Nephron progenitor cell (in vitro differentiated cells): ENCODE measurements at regions not wholly inside any gene's neighbourhood (a gene's known extent, or its start where the extent isn't known, plus 50 kb on each side); places are given as distances from the start of the nearest gene placed in this dataset.

Source experiments
- DNase-seq: peaks from one replicate; pipeline ENCODE4 v3.0.0; 2021
- H3K27ac Mint-ChIP-seq: 2 replicates; pipeline ENCODE4 v1.8.0; 2021; ENCODE audit warnings: mild to moderate bottlenecking, moderate library complexity, mixed read lengths
- H3K27me3 Mint-ChIP-seq: 2 replicates; pipeline ENCODE4 v1.8.0; 2021; ENCODE audit warnings: mild to moderate bottlenecking, low read depth, mixed read lengths; ENCODE audit not compliant: poor library complexity
- H3K36me3 Mint-ChIP-seq: 2 replicates; pipeline ENCODE4 v1.8.0; 2021; ENCODE audit warnings: low read depth, mixed read lengths
- H3K4me1 Mint-ChIP-seq: 2 replicates; pipeline ENCODE4 v1.8.0; 2021; ENCODE audit warnings: mixed read lengths
- H3K4me3 Mint-ChIP-seq: 2 replicates; pipeline ENCODE4 v1.8.0; 2021; ENCODE audit warnings: mild to moderate bottlenecking, moderate library complexity, mixed read lengths
- H3K9me3 Mint-ChIP-seq: 2 replicates; pipeline ENCODE4 v1.8.0; 2021; ENCODE audit warnings: mild to moderate bottlenecking, moderate library complexity, mixed read lengths
- TF ChIP-seq, protein P1 (sequence below): fragments of 200-600 bp; sonication (generic); IDR thresholded peaks from 2 replicates; pipeline ENCODE4 v1.5.0; 2021; ENCODE audit warnings: antibody characterized with exemption

- TF ChIP-seq, protein P1, sequence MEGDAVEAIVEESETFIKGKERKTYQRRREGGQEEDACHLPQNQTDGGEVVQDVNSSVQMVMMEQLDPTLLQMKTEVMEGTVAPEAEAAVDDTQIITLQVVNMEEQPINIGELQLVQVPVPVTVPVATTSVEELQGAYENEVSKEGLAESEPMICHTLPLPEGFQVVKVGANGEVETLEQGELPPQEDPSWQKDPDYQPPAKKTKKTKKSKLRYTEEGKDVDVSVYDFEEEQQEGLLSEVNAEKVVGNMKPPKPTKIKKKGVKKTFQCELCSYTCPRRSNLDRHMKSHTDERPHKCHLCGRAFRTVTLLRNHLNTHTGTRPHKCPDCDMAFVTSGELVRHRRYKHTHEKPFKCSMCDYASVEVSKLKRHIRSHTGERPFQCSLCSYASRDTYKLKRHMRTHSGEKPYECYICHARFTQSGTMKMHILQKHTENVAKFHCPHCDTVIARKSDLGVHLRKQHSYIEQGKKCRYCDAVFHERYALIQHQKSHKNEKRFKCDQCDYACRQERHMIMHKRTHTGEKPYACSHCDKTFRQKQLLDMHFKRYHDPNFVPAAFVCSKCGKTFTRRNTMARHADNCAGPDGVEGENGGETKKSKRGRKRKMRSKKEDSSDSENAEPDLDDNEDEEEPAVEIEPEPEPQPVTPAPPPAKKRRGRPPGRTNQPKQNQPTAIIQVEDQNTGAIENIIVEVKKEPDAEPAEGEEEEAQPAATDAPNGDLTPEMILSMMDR, result no peak
- no peaks in the 10 kb centered on the region for H3K36me3 Mint-ChIP-seq
- H3K4me3 Mint-ChIP-seq, result no peak overlapping the region
- no peak for DNase-seq
- H3K27ac Mint-ChIP-seq, result no peak overlapping the region
- no peaks in the 10 kb centered on the region for H3K9me3 Mint-ChIP-seq
- peaks cover 5% of the 10 kb centered on the region for H3K4me1 Mint-ChIP-seq
- no peaks in the 10 kb centered on the region for H3K27me3 Mint-ChIP-seq
These were observed 144.5 kb downstream of the ANKRD7 start for GRCh38 chr7:118368958-118369357.

DNA sequence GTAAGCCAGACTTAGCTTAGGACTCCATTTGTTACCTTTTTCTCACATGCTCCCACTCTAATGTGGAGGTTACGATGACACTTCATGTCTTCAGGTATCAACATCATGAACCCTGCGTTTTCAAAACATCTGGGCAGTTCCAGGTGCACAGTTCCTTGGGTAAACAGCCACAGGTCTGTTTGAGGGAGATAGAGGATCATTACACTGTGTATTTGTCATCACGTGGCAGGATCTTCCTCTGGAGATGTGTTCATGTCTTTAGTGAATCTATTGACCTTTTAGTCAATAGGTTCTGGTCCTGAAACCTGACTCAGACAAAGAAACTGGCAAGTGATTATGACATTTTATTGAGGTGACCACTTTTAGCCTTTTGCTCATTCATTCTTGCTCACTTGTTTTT is 145.5 kb downstream of the ANKRD7 start:
- no peaks in the 10 kb centered on the region for H3K27me3 Mint-ChIP-seq
- H3K4me3 Mint-ChIP-seq, result no peak overlapping the region
- H3K36me3 Mint-ChIP-seq, result no peaks in the 10 kb centered on the region
- TF ChIP-seq, protein P1, result no peak
- H3K27ac Mint-ChIP-seq, result no peak overlapping the region
- no peaks in the 10 kb centered on the region for H3K9me3 Mint-ChIP-seq
- DNase-seq, result no peak
- peaks cover 5% of the 10 kb centered on the region for H3K4me1 Mint-ChIP-seq

DNA sequence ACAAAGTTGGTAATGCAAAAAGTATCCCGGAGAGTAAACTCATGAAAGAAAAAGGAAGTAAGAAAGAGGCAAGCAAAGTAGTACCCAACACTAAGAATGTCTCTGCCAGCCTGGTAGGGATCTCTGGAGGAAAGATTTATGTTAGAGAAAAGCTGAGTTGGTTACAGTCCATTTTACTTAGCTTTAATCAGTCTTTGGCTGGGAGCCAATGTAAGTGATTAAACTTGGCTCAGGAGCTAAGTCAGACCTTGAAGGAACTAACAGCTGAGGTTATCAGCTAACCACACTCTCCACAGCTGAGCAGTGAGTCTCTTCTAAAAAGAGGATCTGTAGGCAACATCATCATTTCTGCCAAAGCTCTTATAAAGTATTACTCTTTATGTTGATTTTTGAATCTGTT is 148.0 kb downstream of the ANKRD7 start:
- H3K36me3 Mint-ChIP-seq, result no peaks in the 10 kb centered on the region
- H3K9me3 Mint-ChIP-seq, result no peaks in the 10 kb centered on the region
- H3K4me1 Mint-ChIP-seq, result peaks cover 5% of the 10 kb centered on the region
- no peak overlapping the region for H3K4me3 Mint-ChIP-seq
- no peak for DNase-seq
- no peaks in the 10 kb centered on the region for H3K27me3 Mint-ChIP-seq
- no peak overlapping the region for H3K27ac Mint-ChIP-seq
- TF ChIP-seq, protein P1, result no peak

DNA sequence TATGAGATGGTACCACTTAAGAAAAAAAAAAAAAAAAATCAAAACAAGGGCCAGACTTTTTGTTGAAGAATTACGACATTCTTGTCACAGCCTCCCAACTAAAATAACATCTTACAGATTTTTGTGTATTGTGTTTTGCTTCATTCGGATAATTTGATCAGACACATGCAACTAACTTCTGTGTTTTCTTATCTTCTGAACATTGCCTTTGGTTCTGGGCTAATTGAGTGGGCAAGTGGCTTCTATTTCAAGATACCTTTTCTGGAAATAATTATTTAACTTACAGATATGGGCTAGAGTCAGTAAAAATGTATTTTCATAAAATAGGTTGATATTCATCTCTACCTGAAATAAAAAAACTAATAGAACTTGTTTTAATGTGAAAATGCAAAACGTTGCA is 165.1 kb downstream of the ANKRD7 start:
- H3K27me3 Mint-ChIP-seq, result no peaks in the 10 kb centered on the region
- no peak overlapping the region for H3K27ac Mint-ChIP-seq
- no peak overlapping the region for H3K4me3 Mint-ChIP-seq
- TF ChIP-seq, protein P1, result no peak
- H3K4me1 Mint-ChIP-seq, result peaks cover 7% of the 10 kb centered on the region
- no peaks in the 10 kb centered on the region for H3K36me3 Mint-ChIP-seq
- DNase-seq, result no peak
- H3K9me3 Mint-ChIP-seq, result peaks cover 4% of the 10 kb centered on the region

- Mint-ChIP-seq H3K27me3 (no peaks in the 10 kb centered on the region), H3K36me3 (no peaks in the 10 kb centered on the region), H3K4me3 (no peak overlapping the region), H3K9me3 (no peaks in the 10 kb centered on the region), H3K27ac (no peak overlapping the region), H3K4me1 (no peaks in the 10 kb centered on the region)
- TF ChIP-seq, protein P1, result no peak
- no peak for DNase-seq
These were observed 179.7 kb downstream of the ANKRD7 start for GRCh38 chr7:118404211-118404610.

DNA sequence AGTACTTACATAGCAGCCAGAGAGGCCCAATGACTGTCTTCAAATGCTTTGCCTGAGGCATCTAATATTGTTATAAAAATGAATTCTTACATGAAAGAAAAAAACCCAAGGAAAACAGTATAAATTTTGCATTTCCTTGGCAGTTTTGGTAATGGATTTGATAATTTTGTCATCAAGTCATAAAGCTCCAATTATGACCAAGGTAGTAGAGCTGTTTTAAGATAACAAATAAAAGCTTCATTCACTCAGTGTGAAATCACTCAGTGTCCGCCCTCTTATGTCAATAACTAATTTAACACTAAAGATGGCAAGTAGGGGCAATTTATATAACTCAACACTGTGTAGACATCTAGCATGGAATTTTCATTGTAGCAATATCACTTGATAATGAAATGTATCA is 193.9 kb downstream of the ANKRD7 start:
- no peak overlapping the region for H3K27ac Mint-ChIP-seq
- TF ChIP-seq, protein P1, result no peak
- no peaks in the 10 kb centered on the region for H3K4me1 Mint-ChIP-seq
- H3K27me3 Mint-ChIP-seq, result no peaks in the 10 kb centered on the region
- DNase-seq, result no peak
- H3K36me3 Mint-ChIP-seq, result no peaks in the 10 kb centered on the region
- H3K9me3 Mint-ChIP-seq, result no peaks in the 10 kb centered on the region
- H3K4me3 Mint-ChIP-seq, result no peak overlapping the region
